ENCODE measurements at regions not wholly inside any gene's neighbourhood (a gene's known extent, or its start where the extent isn't known, plus 50 kb on each side); places are given as distances from the start of the nearest gene placed in this dataset.

DNA sequence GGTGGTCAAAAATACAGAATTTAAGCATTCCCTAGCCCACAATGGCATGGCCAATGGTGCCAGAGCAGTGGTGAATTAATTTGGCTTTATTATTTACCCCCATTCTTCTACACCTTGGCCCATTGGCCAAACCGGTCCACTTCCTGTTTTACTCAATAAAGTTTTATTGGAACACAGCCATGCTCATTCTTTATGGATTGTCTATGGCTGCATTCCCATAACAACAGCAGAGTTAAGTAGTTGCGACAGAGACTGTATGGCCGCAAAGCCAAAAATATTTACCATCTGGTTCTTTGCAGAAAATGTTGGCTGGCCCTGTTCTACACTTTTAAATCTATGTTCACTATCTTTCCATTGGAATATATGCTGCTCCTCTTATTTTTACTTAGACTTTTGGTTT lies 130.3 kb upstream of the CCDC68 start:
- ATAC-seq: no peak

DNA sequence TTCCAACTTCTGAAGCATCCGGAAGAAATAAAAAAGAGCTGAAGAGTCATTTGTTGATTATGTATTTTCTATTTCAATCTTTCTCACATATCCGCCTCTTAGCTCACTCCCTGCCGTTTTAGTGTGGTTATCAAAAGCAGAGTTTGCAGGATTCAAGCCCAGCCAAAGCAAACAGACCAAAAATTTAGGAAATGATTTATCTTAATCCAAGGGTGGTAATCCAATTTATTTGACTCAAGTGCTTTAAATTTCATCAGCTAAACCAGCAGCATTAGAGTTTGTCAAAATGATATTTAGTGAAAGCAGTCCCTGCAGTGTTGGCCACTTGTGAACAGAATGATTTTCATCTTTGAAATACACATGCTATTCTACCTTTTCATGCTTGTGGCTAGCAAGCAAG lies 129.3 kb upstream of the CCDC68 start:
- no peak for ATAC-seq

DNA sequence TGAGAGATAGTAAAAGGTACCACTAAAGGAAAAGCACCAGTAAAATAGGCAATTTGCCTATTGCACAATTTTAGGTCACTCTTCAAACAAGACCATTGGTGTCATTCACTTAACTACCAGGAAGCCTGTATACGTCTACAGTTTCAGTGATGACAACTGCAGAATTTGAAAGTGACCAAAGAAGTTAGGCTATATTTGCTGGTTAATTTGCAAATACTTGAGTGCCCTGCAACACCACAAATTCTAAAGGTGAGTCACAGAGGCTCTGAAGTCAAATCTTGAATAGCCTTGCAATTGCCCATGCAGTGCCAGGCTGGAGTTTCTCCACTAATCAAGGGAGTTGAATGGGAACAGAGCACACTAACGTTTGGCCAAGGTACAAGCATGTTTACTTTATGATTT lies 128.7 kb upstream of the CCDC68 start:
- ATAC-seq: peak in 1 of 2 donors; percentile 17

DNA sequence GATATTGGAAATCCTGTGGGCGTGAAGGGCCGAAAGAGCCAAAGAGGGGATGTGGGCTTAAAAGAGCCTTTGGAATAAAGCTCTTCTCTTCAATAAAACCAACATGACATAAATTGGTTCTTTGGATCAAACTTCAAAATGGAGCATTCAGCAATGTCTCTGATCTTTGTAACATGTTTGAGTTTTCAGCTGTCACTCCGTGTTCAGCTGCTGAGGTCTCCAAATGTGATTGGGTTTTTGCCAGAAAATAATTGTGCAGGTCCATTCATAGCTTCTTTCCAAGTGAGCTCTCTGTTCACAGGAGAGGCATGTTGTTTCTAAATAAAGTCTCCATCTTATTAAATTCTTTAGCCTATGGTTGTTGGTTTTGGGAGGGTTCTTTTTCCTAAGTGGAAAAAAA lies 127.6 kb upstream of the CCDC68 start:
- ATAC-seq: no peak

DNA sequence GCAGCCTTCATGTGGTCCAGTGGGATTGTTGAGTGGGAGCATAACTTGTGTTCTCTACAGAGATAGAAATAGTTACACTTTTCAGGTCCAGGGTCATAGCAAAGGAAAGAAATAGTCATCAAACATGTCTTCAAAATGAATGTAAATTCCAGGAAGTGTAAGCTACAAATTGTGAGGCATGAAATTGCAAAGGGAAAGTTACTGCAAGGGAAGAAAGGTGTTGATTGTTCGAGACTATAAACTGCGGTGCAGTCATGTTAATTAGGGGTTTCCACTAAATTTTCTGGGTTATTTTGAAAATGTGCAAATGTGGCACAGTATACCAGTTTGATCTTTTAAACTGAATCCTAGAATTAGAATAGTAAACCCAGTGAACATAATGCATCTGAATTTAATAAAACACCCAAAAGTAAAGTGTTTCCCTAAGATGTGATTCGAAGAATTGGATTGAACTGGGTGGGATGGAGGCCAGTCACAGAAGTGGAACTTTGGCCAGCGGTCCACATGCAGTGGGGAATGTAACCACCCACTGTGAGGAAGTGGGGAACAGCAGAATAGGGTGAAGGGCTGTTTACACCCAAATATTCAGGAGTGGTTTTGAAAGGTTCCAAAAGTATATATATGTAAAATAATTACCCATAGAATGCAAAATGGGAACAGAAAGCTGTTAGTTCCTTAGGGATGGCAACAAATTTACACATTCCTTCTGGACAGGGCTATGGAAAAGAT lies 126.5 kb upstream of the CCDC68 start:
- ATAC-seq: no peak

DNA sequence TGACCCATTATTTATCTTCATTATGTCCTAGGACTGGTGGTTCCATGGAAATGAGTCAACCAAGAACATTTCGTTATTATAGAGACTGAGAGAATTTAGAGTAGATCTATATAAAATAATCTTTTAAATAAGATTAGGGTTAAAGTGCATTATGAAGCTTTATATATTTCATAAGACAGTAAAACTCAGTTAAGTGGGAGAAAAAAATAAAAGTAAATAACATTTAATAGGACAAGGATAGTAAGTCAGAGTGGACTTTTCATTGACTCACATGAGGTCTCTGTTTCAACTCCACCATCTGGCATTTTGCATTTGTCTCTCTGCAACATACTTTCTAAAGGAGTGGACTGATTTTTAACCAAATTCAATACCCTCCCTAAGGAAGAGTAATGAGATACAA lies 125.3 kb upstream of the CCDC68 start:
- ATAC-seq: no peak

DNA sequence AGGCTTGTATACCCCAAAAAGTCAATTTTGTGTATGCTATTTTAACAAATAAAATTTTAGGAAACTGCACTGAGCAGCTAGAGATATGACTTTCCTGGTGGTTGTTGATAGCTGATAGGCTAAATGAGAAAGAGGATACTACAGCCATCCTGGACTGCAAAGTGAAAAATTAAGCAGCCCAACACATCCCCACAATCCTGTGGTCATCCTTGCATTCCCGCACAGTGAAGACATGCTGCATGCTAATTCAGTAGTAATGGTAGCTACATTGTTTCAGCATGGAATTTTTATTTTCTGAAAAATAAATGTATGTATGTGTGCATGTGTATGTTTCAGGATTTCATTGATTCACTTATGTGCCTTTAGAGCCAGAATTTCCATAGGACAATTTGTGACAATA lies 124.2 kb upstream of the CCDC68 start:
- ATAC-seq: no peak

DNA sequence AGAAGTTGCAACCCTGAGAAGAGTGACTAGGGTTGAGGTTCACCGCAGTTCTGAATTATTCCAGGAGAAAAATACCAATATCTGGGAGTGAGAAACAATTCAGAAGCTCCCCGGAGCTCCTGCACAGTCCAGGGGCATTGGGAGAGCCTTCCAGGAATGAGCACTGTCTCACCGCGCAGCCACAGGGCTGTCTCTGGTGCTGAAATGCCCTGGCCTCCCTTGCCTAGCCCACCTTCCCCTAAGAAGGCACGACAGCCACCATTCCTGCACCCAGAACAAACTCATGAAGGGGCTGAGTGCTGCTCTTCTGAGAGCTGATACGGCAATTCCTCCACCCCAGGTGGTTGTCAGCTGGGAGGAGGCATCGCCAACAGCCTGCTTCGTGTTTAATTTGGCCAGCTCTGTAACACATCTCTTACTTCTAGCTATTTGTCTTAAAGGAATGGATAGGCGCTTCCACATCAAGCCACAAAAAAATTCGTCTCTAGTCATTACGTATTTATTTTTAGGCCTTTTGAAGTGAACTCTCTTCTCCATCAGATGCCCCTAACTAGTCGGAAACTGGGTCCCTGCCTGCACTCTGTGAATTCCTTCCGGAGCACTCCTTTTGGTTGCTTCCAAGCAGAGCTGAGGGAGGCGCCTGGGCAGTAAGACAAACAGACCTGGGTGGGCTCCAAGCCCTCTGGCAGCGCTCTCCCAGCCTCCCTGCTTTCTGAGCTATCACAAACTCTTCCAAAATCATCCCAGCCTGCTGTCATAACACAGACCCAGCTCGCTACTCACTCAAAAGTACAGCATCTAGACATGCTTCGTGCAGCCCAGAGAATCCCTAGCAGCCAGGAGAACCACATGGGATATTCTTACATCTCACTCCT lies 120.5 kb upstream of the CCDC68 start:
- no peak for ATAC-seq

DNA sequence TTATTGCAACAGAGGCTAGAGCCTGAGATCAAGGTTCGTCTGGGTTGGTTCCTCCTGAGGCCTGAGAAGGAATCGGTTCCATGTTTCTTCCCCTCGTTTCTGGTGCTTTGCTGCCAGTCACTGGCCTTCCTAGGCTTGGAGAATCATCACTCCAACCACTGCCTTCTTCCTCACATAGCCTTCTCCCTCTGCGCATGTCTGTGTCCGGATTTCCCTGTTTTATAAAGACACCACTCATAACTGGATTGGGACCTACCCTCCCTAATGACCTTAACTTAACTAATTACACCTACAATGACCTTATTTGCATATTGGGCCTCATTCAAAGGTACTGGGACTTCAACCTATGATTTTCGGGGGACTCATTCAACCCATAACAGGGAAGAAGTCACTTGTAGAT lies 119.8 kb upstream of the CCDC68 start:
- ATAC-seq: no peak

DNA sequence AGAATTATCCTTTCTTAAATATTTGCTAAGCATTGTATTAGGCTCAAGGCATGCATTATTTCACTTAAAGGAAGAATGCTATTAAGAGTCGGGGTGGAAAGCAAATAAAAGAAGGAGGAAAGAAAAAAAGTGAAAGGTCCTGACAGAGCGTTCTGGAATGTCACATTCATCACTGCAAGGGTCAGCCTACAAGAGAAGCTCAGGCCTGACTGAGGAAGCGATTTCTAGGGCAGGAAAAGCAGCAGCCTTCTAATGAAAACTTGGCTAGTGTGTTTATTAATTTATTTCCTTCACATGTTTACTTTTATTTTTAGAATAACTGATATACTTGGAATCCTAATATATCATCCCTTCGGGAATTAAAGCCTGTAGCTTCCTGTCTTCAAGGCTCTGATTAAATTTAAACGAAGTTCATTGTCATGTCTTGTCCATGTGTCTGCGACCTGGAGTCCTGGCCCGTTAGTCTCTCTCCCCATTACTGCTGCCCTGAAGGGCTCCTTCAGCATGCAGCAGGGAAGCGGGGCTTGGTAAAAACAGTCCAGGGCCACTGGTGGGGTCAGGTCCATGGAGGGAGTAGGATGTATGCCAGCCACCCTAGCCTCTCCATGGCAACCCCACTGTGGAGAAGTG lies 119.2 kb upstream of the CCDC68 start:
- no peak for ATAC-seq

DNA sequence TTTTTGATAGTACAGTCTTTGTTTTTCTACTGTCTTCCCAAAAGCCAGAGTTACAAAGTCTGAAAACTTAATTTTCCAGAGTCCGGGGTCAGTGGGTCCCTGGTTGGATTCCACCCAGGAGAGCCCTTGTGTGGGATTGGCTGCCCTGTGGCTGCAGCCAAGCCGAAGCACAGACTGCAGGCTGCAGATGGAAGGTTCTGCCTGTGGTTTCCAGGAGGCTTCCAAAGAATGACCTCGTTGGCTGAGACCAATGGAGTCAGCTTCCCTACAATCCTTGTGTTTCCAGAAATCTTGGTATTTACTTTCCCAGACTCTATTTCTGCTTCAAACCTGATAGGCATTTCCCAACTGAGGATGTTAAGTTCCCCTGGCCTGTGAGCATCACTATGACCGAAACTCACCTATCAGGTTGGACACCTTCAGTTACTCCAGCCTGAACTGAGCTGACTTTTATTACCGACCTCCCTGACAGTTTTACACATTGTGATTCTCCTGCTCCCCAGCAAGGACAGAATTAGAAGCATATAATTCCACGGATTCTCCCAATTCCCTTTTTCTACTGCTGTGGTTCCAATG lies 117.5 kb upstream of the CCDC68 start:
- ATAC-seq: no peak

DNA sequence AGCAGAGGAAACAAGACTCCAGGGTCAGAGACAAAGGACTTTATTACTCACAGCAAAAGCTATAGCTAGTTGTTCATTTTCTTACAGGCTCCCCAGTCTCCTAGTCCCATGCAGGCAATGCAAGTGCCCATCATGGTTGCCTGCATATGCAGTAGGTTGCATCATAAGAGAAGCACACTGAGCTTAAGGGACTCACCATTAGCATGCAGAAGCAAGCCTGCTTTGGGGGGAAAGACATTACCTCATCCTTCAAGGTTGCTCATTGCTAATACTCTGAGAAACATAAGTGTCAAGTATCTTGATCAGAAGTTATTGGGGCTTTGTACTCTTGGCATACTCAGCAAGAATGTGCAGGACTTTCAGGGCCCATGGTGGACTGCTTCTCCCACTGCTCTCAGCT lies 114.6 kb upstream of the CCDC68 start:
- no peak for ATAC-seq

DNA sequence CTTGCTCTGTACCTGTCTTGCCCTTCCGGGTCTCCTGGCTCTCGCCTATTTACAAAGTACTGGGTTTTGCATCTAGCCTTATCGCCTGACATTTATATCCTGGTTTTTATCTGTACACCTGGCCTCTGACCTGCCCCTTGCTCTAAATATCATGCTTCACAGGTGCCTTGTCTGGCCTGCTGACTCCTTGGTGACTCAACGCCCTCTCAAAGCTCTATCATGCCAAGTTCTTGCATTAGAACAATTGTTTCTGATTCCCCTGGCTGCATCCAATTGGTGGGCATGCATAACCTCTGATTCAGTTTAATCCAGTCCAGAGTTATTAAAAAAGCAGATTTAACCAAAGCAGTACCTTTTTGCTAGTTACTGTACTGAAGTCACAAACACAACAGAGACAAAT lies 113.9 kb upstream of the CCDC68 start:
- no peak for ATAC-seq

DNA sequence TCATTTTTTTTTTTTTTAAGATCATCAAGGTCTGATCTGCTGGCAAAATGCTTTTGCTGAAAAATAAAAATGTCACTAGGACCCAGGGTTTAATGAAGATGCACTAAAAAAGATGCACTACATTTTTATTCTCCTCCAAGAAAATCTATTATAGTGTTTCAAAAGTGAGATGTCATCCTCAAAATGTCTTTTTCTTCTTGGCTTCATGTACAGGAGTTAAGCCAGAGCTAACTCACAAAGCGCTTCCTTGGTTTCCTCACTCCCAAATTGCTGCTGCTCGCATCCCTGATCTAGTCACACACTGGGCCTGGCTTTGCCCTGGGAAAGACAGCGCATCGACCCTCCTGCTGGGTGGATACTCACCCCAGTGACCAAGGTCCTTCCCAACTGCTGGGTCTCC lies 113.4 kb upstream of the CCDC68 start:
- ATAC-seq: no peak

DNA sequence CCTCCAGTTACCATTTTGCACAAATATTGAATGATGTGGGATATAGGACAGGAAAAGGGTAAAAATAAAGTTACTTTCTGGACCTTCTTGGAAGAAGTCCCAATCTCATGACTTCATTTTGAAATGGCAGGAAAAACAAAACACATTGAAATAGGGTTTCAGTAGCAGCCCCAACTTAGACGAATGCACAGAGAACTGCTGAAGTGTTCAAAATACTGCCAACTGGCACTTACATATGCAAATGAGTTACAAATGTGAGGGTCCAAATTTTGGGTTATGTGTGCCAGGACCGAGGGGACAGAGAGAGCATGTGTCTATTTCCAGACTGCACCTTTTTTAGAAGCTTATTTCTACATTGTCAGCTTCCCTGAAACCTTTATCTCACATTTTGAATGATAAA lies 112.9 kb upstream of the CCDC68 start:
- ATAC-seq: no peak

DNA sequence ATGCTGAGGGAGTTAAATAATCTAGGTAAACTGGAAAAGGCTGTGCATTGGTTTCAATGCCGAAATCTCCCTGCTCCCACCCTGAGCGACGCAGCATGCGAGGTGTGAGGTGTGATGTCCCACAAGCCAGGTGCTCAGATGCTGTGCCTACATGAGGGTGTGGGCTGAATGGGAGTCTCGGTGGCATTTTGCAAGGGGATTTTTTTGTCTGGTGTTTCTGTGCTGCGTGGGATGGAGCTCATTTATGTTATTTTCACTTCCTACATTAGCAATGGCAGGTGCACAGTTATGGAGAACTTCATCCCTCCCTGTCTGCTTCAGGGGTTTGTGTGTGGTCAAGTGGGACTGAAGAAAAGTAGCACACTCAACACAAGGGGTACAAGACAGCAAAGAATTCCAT lies 110.2 kb upstream of the CCDC68 start:
- peak; percentile 33 to 57 for ATAC-seq

DNA sequence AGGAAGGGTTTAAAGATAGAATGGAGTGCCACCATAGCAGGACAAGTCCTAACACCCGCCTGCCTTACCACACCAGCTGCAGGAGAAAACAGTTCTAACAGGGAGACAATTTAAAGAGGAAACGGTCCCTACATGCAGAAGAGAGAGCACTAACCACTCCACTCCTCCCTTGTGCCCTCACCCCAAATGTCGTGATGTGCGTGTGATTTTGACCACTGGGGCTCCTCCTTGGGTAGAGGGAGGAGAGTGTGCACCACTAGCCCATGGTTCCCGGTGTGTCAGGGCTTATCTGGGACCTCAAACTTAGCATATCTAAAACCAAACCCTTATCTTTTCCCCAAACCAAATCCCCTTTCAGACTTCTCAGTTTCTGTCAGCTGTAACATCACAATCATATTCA lies 105.5 kb upstream of the CCDC68 start:
- ATAC-seq: peak; percentile 42 to 47

DNA sequence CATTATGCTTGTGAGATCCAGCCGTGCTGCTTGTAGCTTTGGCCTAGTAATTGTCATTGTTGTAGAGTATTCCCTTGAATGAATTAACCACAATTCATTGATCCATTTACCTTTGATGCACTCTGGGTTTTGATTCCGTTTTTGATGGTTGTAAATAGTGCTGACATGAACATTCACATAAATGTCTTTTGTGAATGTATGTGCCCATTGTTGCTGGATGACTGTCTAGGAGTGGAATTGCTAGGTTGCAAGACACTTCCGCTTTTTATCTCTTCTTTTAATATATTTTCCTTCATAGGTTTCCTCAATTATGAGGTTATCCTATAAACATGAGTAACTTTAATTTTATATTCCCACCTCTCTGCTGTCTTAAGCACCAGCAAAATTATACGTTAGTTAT lies 104.8 kb upstream of the CCDC68 start:
- ATAC-seq: no peak

DNA sequence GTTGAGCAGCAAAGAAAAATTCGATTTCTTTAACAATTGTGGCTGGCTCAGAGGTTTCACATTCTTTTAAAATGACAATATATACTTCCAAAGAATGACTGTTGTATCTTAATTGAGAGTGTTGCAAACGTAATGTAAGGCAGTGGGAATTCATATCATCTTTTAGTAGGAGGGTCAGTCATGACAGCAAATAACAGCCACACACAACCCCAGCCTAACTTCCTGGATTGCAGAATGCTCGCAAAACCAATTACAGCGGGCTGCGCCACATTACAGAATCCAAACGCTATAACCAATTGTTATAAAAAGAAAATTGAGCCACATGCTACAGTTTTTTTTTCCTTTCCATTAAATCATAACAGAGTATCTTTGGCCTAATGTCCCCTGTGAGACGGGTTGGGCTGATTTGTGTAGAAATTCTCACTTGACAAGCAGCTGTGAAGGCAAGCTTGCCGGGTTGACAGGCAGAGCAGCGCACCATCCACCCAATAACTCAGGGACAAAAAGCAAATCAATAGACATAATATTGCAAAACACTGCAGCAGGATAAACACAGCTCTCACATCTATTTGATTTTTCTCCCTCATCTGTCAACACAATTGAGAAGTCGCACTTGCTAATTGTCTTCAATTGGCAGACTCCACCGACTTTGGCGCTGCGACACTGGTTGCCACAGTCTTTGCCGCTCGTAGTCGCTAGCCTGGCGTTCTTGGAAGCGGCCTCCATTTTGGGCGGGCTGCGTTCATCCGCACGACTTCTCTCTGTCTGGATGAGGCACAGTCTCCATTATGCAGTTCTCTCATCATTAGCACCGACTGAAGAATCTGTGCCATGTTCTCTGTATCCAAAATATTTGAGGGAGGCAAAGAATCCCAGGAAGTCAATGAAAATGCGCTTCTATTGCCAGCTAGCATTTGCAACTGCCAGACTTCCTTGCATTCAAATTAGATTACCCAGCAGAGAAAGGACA lies 95.0 kb upstream of the CCDC68 start:
- ATAC-seq: no peak

DNA sequence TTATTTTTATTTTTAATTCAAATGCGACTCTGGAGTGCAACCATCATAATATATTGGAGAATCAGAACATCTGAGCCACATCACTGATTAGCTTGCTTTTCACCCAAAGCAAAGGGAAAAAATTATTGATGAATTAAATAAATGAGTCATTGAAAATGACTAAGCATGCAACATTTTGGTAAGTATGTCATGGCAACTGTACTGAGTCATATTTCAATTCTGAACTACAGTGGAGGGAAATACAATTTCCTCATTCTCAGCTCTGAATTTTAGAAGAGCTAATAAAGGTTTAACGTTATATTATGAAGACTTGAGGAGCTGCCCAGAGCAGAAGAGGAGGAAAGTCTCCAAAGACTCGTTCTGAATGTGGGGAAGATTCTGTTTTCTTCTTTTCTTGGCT lies 89.6 kb upstream of the CCDC68 start:
- no peak for ATAC-seq

DNA sequence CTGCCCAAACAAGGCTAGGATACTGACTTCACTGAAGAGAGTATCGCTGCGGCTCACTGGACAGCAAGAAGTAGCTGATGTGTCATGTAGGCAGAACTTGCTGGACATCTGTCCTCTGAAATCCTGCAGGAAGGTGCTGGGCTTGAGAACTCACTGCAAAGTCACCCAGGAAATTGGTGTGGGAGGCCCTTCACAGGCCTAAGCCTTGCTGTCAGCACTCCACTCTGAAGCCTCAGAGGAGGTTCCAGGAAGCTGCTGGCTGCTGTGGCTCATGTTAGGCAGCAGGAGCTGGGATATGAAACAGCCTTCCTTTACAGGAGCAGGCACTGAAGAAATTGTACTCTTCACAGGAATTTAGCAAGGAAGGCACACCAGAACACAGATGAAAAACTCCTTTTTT lies 88.3 kb upstream of the CCDC68 start:
- no peak for ATAC-seq

DNA sequence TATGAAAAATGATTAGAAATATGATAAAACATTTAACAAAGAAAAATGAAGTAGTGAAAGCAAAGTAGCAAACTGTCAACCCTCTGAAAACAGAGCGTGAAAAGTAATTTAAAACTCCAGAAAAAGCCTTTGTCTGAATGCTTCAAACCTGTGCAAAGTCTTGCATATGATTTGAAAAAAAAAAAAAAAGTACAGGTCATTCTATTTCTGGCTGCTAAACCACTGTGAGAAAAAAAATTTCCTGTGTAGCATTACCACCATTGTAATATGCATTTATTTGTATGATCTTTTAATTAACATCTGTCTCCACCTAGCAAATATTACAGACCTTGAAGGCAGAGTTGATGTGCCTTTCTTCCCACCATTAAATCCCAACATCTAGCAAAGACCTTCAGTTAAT lies 82.1 kb upstream of the CCDC68 start:
- ATAC-seq: no peak

Measured in activated CD4-positive, CD25-positive, alpha-beta regulatory T cell treated with anti-CD3 and anti-CD28 coated beads, Interleukin-2, amount 50 U/mL, for 24 hours (primary cell).